ENCODE measurements at regions not wholly inside any gene's neighbourhood (a gene's known extent, or its start where the extent isn't known, plus 50 kb on each side); places are given as distances from the start of the nearest gene placed in this dataset.

GRCh38 chr11:104340590-104340989 lies 176.6 kb upstream of the PDGFD start:
- no peaks in the 10 kb centered on the region for H3K9me3 Mint-ChIP-seq
- H3K36me3 Mint-ChIP-seq (ENCODE audit: low read depth) = no peaks in the 10 kb centered on the region
- POLR2A ChIA-PET = no interaction called here
- H3K4me1 Mint-ChIP-seq (ENCODE audit: low read depth) = no peaks in the 10 kb centered on the region
- no peak for TF ChIP-seq CTCF (IDR thresholded peaks at IDR 0.05)
- H3K36me3 ChIP-seq (ENCODE audit: insufficient read depth, low read length) = no peaks in the 10 kb centered on the region
- CTCF ChIA-PET = no interaction called here
- no peak for ATAC-seq (ENCODE audit: poor library complexity)
- no peak overlapping the region for H3K27ac Mint-ChIP-seq
- no peak for DNase-seq
- intact Hi-C loops (cut with DNase I, micrococcal nuclease) = no loop called here
- no peaks in the 10 kb centered on the region for H3K4me1 ChIP-seq (ENCODE audit: insufficient read depth, low read length)
- no peak overlapping the region for H3K4me3 Mint-ChIP-seq
- no peaks in the 10 kb centered on the region for H3K27me3 ChIP-seq (ENCODE audit: control insufficient read depth in 1 of 2, insufficient read depth in 2 of 2, low read length in 2 of 2)
- H3K27me3 Mint-ChIP-seq = no peaks in the 10 kb centered on the region
- no peaks in the 10 kb centered on the region for H3K9me3 ChIP-seq (ENCODE audit: control insufficient read depth in 1 of 2, insufficient read depth in 1 of 2, low read length in 2 of 2)
- H3K4me3 ChIP-seq (ENCODE audit: low read length) = no peak overlapping the region
- H3K27ac ChIP-seq (ENCODE audit: low read depth in 1 of 2, low read length in 2 of 2) = no peak overlapping the region

GRCh38 chr11:104339380-104339831 lies 175.5 kb upstream of the PDGFD start:
- Histone ChIP-seq H3K27me3 (ENCODE audit: control insufficient read depth in 1 of 2, insufficient read depth in 2 of 2, low read length in 2 of 2) (no peaks in the 10 kb centered on the region), H3K4me1 (ENCODE audit: insufficient read depth, low read length) (no peaks in the 10 kb centered on the region), H3K27ac (ENCODE audit: low read depth in 1 of 2, low read length in 2 of 2) (no peak overlapping the region), H3K4me3 (ENCODE audit: low read length) (no peak overlapping the region), H3K36me3 (ENCODE audit: insufficient read depth, low read length) (no peaks in the 10 kb centered on the region), H3K9me3 (ENCODE audit: control insufficient read depth in 1 of 2, insufficient read depth in 1 of 2, low read length in 2 of 2) (no peaks in the 10 kb centered on the region)
- CTCF ChIA-PET = no interaction called here
- H3K4me1 Mint-ChIP-seq (ENCODE audit: low read depth) = no peaks in the 10 kb centered on the region
- no peak overlapping the region for H3K27ac Mint-ChIP-seq
- no peaks in the 10 kb centered on the region for H3K36me3 Mint-ChIP-seq (ENCODE audit: low read depth)
- no peaks in the 10 kb centered on the region for H3K9me3 Mint-ChIP-seq
- ATAC-seq (ENCODE audit: poor library complexity) (no peak), DNase-seq (no peak)
- no peak for TF ChIP-seq CTCF (IDR thresholded peaks at IDR 0.05)
- intact Hi-C loops (cut with DNase I, micrococcal nuclease) = no loop called here
- POLR2A ChIA-PET = no interaction called here
- no peak overlapping the region for H3K4me3 Mint-ChIP-seq
- H3K27me3 Mint-ChIP-seq = no peaks in the 10 kb centered on the region

- ChIA-PET POLR2A (no interaction called here), CTCF (no interaction called here)
- no peak for TF ChIP-seq CTCF (IDR thresholded peaks at IDR 0.05)
- Histone ChIP-seq H3K9me3 (ENCODE audit: control insufficient read depth in 1 of 2, insufficient read depth in 1 of 2, low read length in 2 of 2) (no peaks in the 10 kb centered on the region), H3K4me1 (ENCODE audit: insufficient read depth, low read length) (no peaks in the 10 kb centered on the region), H3K27ac (ENCODE audit: low read depth in 1 of 2, low read length in 2 of 2) (no peak overlapping the region), H3K4me3 (ENCODE audit: low read length) (no peak overlapping the region), H3K27me3 (ENCODE audit: control insufficient read depth in 1 of 2, insufficient read depth in 2 of 2, low read length in 2 of 2) (no peaks in the 10 kb centered on the region), H3K36me3 (ENCODE audit: insufficient read depth, low read length) (no peaks in the 10 kb centered on the region)
- DNase-seq (no peak), ATAC-seq (ENCODE audit: poor library complexity) (no peak)
- Mint-ChIP-seq H3K4me1 (ENCODE audit: low read depth) (no peaks in the 10 kb centered on the region), H3K9me3 (no peaks in the 10 kb centered on the region), H3K27me3 (no peaks in the 10 kb centered on the region), H3K27ac (no peak overlapping the region), H3K36me3 (ENCODE audit: low read depth) (no peaks in the 10 kb centered on the region), H3K4me3 (no peak overlapping the region)
- intact Hi-C loops (cut with DNase I, micrococcal nuclease) = no loop called here
Observed at GRCh38 chr11:104338186-104338585, 174.2 kb upstream of the PDGFD start.

Data from CD4-positive, alpha-beta T cell (primary cell).